Astrocyte of the spinal cord (primary cell): ENCODE measurements at regions not wholly inside any gene's neighbourhood (a gene's known extent, or its start where the extent isn't known, plus 50 kb on each side); places are given as distances from the start of the nearest gene placed in this dataset.

ENCODE experiments used
- DNase-seq: peaks from one replicate; pipeline ENCODE4 v3.0.0; 2011; ENCODE audit warnings: low read depth, low spot score
- H3K4me3 ChIP-seq: 2 replicates; pipeline ENCODE4 v1.5.1; 2011; ENCODE audit warnings: low read depth, mild to moderate bottlenecking, low read length, moderate library complexity
- CTCF ChIP-seq: IDR thresholded peaks from 2 replicates; pipeline ENCODE4 v1.5.1; 2012; ENCODE audit warnings: low read depth, mild to moderate bottlenecking, low read length, inconsistent platforms
- in situ Hi-C: cut with HindIII; loops from 2 replicates; pipeline ENCODE4 v1.10.0; 2017; ENCODE audit warnings: low sequenced_read_pairs

- TF ChIP-seq CTCF = no peak
- H3K4me3 ChIP-seq = no peak overlapping the region
- in situ Hi-C loops = no loop called here
Observed at GRCh38 chr10:105644978-105645377, 1003.9 kb downstream of the SORCS3 start.

GRCh38 chr10:105644559-105644958 lies 1003.5 kb downstream of the SORCS3 start:
- no peak for DNase-seq
- TF ChIP-seq CTCF = no peak
- H3K4me3 ChIP-seq = no peak overlapping the region
- in situ Hi-C loops = no loop called here

More at GRCh38 chr10:105644978-105645377, 1003.9 kb downstream of the SORCS3 start:
- no peak for DNase-seq

GRCh38 chr10:105644091-105644490 lies 1003.0 kb downstream of the SORCS3 start:
- DNase-seq = no peak
- in situ Hi-C loops = no loop called here
- H3K4me3 ChIP-seq = no peak overlapping the region
- no peak for TF ChIP-seq CTCF

- no peak for DNase-seq
- in situ Hi-C loops = no loop called here
- TF ChIP-seq CTCF = no peak
- no peak overlapping the region for H3K4me3 ChIP-seq
Observed at GRCh38 chr10:105643660-105644059, 1002.6 kb downstream of the SORCS3 start.

GRCh38 chr10:105634281-105634680 lies 993.2 kb downstream of the SORCS3 start:
- DNase-seq = no peak
- H3K4me3 ChIP-seq = no peak overlapping the region

GRCh38 chr10:105615715-105616365 lies 974.8 kb downstream of the SORCS3 start:
- no peak for TF ChIP-seq CTCF
- DNase-seq = no peak
- H3K4me3 ChIP-seq = no peak overlapping the region
- in situ Hi-C loops = no loop called here

More at GRCh38 chr10:105634281-105634680, 993.2 kb downstream of the SORCS3 start:
- in situ Hi-C loops = no loop called here
- no peak for TF ChIP-seq CTCF
